ENCODE measurements at regions not wholly inside any gene's neighbourhood (a gene's known extent, or its start where the extent isn't known, plus 50 kb on each side); places are given as distances from the start of the nearest gene placed in this dataset.

DNA sequence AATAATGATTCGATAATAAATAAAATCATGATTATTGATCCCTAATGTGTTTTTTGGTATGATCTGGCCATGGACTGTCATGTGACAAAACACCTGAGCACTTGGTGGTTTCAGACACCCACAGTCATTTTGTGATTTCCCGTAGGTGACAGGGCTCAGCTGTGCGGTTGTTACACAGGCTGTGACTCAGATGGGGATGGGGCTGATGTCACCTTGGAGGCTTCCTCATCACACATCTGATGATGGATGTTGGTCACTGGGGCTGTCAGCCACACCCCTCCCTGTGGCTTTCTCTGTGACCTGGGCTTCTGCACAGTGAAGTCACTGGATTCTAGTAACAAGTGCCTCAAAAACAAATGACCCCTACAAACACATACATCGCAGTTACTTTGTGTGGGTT lies 995.1 kb downstream of the BRD1 start:
- TF ChIP-seq TCF7 (IDR thresholded peaks at IDR 0.05; ENCODE audit: low read depth) (no peak), NONO (IDR thresholded peaks at IDR 0.05) (no peak), NONO (CRISPR knock-in tag; conservative IDR thresholded peaks at IDR 0.05) (no peak)
- TF ChIP-seq, protein P1, sequence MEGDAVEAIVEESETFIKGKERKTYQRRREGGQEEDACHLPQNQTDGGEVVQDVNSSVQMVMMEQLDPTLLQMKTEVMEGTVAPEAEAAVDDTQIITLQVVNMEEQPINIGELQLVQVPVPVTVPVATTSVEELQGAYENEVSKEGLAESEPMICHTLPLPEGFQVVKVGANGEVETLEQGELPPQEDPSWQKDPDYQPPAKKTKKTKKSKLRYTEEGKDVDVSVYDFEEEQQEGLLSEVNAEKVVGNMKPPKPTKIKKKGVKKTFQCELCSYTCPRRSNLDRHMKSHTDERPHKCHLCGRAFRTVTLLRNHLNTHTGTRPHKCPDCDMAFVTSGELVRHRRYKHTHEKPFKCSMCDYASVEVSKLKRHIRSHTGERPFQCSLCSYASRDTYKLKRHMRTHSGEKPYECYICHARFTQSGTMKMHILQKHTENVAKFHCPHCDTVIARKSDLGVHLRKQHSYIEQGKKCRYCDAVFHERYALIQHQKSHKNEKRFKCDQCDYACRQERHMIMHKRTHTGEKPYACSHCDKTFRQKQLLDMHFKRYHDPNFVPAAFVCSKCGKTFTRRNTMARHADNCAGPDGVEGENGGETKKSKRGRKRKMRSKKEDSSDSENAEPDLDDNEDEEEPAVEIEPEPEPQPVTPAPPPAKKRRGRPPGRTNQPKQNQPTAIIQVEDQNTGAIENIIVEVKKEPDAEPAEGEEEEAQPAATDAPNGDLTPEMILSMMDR (CRISPR knock-in tag; IDR thresholded peaks at IDR 0.05): no peak

Data from HepG2 (cell line).